GM23248 (cell line): ENCODE measurements at regions not wholly inside any gene's neighbourhood (a gene's known extent, or its start where the extent isn't known, plus 50 kb on each side); places are given as distances from the start of the nearest gene placed in this dataset.

ENCODE experiments used
- EZH2 ChIP-seq: fragments of 200-600 bp; sonication (generic); IDR thresholded peaks from 2 replicates; pipeline ENCODE4 v1.6.1; 2018; ENCODE audit warnings: antibody characterized with exemption, mild to moderate bottlenecking; ENCODE audit not compliant: insufficient read depth, poor library complexity, severe bottlenecking
- EZH2phosphoT487 ChIP-seq: fragments of 200-600 bp; sonication (generic); IDR thresholded peaks from 2 replicates; pipeline ENCODE4 v1.6.1; 2018; ENCODE audit warnings: antibody characterized with exemption, moderate library complexity, mild to moderate bottlenecking, low read depth; ENCODE audit not compliant: insufficient read depth

DNA sequence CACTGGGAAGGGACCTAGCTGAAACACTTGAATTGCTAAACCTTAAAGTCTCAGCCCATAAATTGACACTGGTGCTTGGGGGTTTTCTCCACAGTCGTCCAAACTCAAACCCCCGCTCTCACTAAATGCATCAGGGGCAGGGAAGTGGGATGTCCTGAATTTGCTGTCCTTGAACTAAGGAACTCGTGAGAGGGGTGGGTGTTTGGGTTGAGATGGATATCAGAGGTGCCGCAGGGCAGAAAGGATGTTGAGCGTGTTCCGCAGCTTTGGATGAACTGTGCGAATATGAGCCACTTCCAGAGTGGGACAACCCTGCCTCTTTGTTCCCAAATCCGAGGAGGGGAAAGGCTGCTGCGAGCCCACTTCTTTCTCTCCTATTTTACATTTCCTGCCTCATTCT lies 90.3 kb upstream of the LYZL2 start:
- TF ChIP-seq EZH2 (no peak), EZH2phosphoT487 (no peak)
